Breast epithelium (tissue), 4 donors: ENCODE measurements at regions not wholly inside any gene's neighbourhood (a gene's known extent, or its start where the extent isn't known, plus 50 kb on each side); places are given as distances from the start of the nearest gene placed in this dataset.
"Not testable (repeated sequence)": the region's sequence is repeated elsewhere in the genome, so short reads cannot be mapped to it uniquely, and the experiment has no call there.

Source experiments
- DNase-seq, 2 donors: peaks; one replicate each; pipeline ENCODE4 v3.0.0-alpha.2; 2019; ENCODE audit warnings: low spot score in 2 of 2
- H3K27ac ChIP-seq, 2 donors: fragments of 200-600 bp; sonication (generic) in 1 of 2; one replicate each; pipeline ENCODE4 v1.5.1; 2016 to 2019; ENCODE audit warnings: mild to moderate bottlenecking in 1 of 2
- H3K27me3 ChIP-seq, 2 donors: fragments of 200-600 bp; sonication (generic) in 1 of 2; one replicate each; pipeline versions ENCODE4 v1.5.1 to v1.6.0; 2017 to 2019; ENCODE audit warnings: control low read depth in 1 of 2, mild to moderate bottlenecking in 1 of 2
- H3K36me3 ChIP-seq: fragments of 200-600 bp; one replicate; pipeline ENCODE4 v1.5.1; 2019
- H3K4me1 ChIP-seq, 2 donors: fragments of 200-600 bp; sonication (generic); one replicate each; pipeline ENCODE4 v1.5.1; 2016 to 2019; ENCODE audit warnings: control low read depth in 1 of 2
- H3K4me3 ChIP-seq, 3 donors: fragments of 200-600 bp; sonication (generic); 1 replicate in 2 of 3; 2 replicates in 1 of 3; pipeline ENCODE4 v1.5.1; 2016 to 2019; ENCODE audit warnings: mild to moderate bottlenecking in 3 of 3, moderate library complexity in 2 of 3
- H3K9me3 ChIP-seq, 2 donors: fragments of 200-600 bp; sonication (generic) in 1 of 2; one replicate each; pipeline ENCODE4 v1.5.1; 2016 to 2019; ENCODE audit warnings: control low read depth in 1 of 2
- POLR2A ChIP-seq: fragments of 450-650 bp; IDR thresholded peaks from one replicate; pipeline ENCODE4 v1.6.1; 2016; ENCODE audit warnings: antibody characterized with exemption, mild to moderate bottlenecking, moderate library complexity
- POLR2AphosphoS5 ChIP-seq, 3 donors: sonication (generic); formaldehyde crosslinking; IDR thresholded peaks; one replicate each; pipeline ENCODE4 v1.6.1; 2017; ENCODE audit warnings: antibody characterized with exemption in 3 of 3
- intact Hi-C: fragments of 100-400 bp; cut with DNase I; formaldehyde crosslinking; loops from one replicate; pipeline ENCODE4 v1.15.1; 2023; ENCODE audit warnings: low total_unique reads
- TF ChIP-seq, protein P1 (sequence below), 3 donors: fragments of 450-650 bp; IDR thresholded peaks; one replicate each; pipeline ENCODE4 v1.5.1; 2016 to 2017; ENCODE audit warnings: antibody characterized with exemption in 3 of 3, mild to moderate bottlenecking in 3 of 3, moderate library complexity in 3 of 3

GRCh38 chr5:91315701-91316100 lies 67.4 kb downstream of the ARRDC3 start:
- Histone ChIP-seq H3K27me3 (no peaks in the 10 kb centered on the region), H3K9me3 (no peaks in the 10 kb centered on the region), H3K4me3 (no peak overlapping the region), H3K4me1 (peaks cover 0 to 15% of the 10 kb centered on the region in 2 donors), H3K27ac (no peak overlapping the region), H3K36me3 (no peaks in the 10 kb centered on the region)
- DNase-seq: no peak
- intact Hi-C loops: no loop called here
- TF ChIP-seq POLR2AphosphoS5 (IDR thresholded peaks at IDR 0.05) (no peak), POLR2A (no peak)
- TF ChIP-seq, protein P1, sequence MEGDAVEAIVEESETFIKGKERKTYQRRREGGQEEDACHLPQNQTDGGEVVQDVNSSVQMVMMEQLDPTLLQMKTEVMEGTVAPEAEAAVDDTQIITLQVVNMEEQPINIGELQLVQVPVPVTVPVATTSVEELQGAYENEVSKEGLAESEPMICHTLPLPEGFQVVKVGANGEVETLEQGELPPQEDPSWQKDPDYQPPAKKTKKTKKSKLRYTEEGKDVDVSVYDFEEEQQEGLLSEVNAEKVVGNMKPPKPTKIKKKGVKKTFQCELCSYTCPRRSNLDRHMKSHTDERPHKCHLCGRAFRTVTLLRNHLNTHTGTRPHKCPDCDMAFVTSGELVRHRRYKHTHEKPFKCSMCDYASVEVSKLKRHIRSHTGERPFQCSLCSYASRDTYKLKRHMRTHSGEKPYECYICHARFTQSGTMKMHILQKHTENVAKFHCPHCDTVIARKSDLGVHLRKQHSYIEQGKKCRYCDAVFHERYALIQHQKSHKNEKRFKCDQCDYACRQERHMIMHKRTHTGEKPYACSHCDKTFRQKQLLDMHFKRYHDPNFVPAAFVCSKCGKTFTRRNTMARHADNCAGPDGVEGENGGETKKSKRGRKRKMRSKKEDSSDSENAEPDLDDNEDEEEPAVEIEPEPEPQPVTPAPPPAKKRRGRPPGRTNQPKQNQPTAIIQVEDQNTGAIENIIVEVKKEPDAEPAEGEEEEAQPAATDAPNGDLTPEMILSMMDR (IDR thresholded peaks at IDR 0.05): no peak

GRCh38 chr5:91313757-91314673 lies 69.1 kb downstream of the ARRDC3 start:
- Histone ChIP-seq H3K27ac (peak overlapping the region; percentile 75 to 92), H3K27me3 (no peaks in the 10 kb centered on the region), H3K4me3 (no peak overlapping the region), H3K4me1 (peaks cover 0 to 15% of the 10 kb centered on the region in 2 donors), H3K36me3 (no peaks in the 10 kb centered on the region), H3K9me3 (no peaks in the 10 kb centered on the region)
- peak in 1 of 2 donors; percentile 69 for DNase-seq
- intact Hi-C loops: no loop called here
- TF ChIP-seq POLR2AphosphoS5 (IDR thresholded peaks at IDR 0.05) (peak; percentile 39 to 76 (median 71)), POLR2A (no peak)

DNA sequence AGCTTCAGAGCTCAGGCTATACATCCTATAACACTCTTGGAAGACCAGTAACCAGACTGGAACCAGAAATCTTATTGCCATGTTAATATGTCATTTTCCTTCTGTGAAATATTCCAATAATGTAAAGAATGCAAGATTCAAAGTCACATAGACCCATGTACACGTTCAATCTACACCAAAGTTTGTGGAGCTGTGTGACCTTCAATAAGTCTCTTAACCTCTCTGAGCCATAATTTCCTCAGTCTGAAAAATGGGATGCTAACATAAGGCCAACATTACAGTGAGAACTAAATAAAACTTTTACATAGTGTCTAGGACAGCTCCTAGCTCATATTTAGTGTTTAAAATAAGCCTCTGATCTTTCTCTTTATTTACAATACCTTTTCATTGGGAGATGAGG lies 70.4 kb downstream of the ARRDC3 start:
- Histone ChIP-seq H3K9me3 (no peaks in the 10 kb centered on the region), H3K27me3 (no peaks in the 10 kb centered on the region), H3K36me3 (no peaks in the 10 kb centered on the region), H3K27ac (peak overlapping the region; percentile 87 to 92), H3K4me3 (no peak overlapping the region), H3K4me1 (peaks cover 0 to 15% of the 10 kb centered on the region in 2 donors)
- intact Hi-C loops: no loop called here
- TF ChIP-seq POLR2AphosphoS5 (IDR thresholded peaks at IDR 0.05) (no peak), POLR2A (no peak)
- TF ChIP-seq, protein P1 (IDR thresholded peaks at IDR 0.05): no peak
- DNase-seq: no peak

DNA sequence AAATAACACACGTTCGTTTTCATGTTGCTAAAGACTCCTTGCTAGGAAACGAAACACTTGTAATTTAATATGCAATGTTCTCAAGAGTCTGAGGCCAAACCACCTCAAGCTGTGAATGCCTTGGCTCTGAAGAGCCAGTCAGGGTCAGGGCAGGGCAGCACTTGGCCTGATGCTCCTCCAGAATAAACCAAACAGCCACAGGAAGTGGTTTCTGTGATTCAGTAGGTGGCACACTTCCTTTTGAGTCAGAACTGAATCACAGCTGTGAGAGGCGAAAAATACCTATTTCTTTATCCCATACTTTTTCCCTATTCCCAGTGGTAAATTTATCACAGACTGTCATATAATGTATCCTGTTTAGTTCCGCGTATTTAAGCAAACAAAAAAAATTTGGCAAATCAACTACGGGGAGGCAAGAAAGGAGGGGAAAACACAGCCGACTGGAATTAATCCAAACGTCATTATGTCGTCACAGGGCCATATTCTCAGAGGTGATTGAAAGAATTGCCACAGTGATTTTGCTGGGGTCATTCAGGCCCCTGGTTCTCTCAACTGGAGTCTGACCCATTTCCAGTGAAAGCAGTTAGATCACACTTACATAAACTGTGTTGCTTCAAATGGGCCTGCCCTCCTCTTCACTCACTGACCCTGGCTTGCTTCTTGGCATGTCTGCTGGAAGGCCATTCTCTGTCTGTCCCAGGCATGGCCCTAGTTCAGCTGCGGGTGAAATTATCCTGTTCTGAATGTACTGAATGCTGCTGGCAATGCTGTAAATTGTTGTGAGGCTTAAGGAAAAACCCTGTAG lies 71.2 kb downstream of the ARRDC3 start:
- Histone ChIP-seq H3K27ac (peak overlapping the region; percentile 87 to 92), H3K4me3 (peak overlapping the region in 1 of 3 donors; percentile 20), H3K27me3 (no peaks in the 10 kb centered on the region), H3K36me3 (no peaks in the 10 kb centered on the region), H3K9me3 (no peaks in the 10 kb centered on the region), H3K4me1 (peaks cover 0 to 15% of the 10 kb centered on the region in 2 donors)
- intact Hi-C loops: no loop called here
- peak in 1 of 2 donors; percentile 89 for DNase-seq
- TF ChIP-seq, protein P1 (IDR thresholded peaks at IDR 0.05): peak in 1 of 3 donors; percentile 15
- no peak for TF ChIP-seq POLR2A
- TF ChIP-seq POLR2AphosphoS5 (IDR thresholded peaks at IDR 0.05): peak; percentile 74 to 85 (median 82)

DNA sequence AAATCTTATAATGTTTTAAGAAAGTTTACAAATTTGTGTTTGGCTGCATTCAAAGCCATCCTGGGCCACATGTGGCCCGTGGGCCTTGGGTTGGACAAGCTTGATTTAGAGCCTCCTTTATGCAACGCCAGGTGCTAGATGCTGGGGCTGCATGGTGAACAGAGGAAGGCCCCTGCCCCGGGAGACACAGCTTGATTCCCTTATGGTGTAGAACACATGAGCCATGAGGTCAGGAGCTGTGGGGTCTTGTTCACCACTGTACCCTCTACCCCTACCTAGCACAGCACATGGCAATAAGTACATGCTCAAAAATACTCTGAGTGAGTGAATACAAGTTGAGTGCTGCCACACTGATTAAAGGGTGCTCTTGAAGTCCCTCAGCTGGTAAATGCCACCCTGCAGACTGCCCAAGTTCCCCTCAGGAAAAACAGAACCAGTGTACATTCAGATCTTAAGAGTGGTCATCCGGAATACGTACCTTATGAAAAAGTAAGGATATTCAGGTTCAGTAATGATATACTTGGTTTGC lies 71.9 kb downstream of the ARRDC3 start:
- Histone ChIP-seq H3K27me3 (no peaks in the 10 kb centered on the region), H3K4me1 (peaks cover 0 to 15% of the 10 kb centered on the region in 2 donors), H3K9me3 (no peaks in the 10 kb centered on the region), H3K36me3 (no peaks in the 10 kb centered on the region), H3K4me3 (peak overlapping the region in 1 of 3 donors; percentile 20), H3K27ac (peak overlapping the region; percentile 87 to 92)
- intact Hi-C loops: no loop called here
- DNase-seq: no peak
- no peak for TF ChIP-seq POLR2A
- no peak for TF ChIP-seq POLR2AphosphoS5 (IDR thresholded peaks at IDR 0.05)

GRCh38 chr5:91308157-91308556 lies 75.0 kb downstream of the ARRDC3 start:
- H3K27ac ChIP-seq, DNase-seq, H3K9me3 ChIP-seq, H3K4me1 ChIP-seq, H3K4me3 ChIP-seq, H3K27me3 ChIP-seq, intact Hi-C loops, H3K36me3 ChIP-seq: not testable (repeated sequence)
